22Rv1 (cell line): ENCODE measurements at regions not wholly inside any gene's neighbourhood (a gene's known extent, or its start where the extent isn't known, plus 50 kb on each side); places are given as distances from the start of the nearest gene placed in this dataset.
"Not testable (repeated sequence)": the region's sequence is repeated elsewhere in the genome, so short reads cannot be mapped to it uniquely, and the experiment has no call there.

ENCODE experiments used
- CTCF ChIP-seq: fragments of 450-650 bp; IDR thresholded peaks from 2 replicates; pipeline ENCODE4 v1.5.1; 2017; ENCODE audit warnings: mild to moderate bottlenecking
- ZFX ChIP-seq: fragments of 450-650 bp; IDR thresholded peaks from 2 replicates; pipeline ENCODE4 v1.6.1; 2017; ENCODE audit warnings: antibody characterized with exemption, borderline replicate concordance

GRCh38 chr6:82470123-82470522, 106.5 kb downstream of the TPBG start:
- not testable (repeated sequence) for TF ChIP-seq CTCF, ZFX
